ENCODE measurements at regions not wholly inside any gene's neighbourhood (a gene's known extent, or its start where the extent isn't known, plus 50 kb on each side); places are given as distances from the start of the nearest gene placed in this dataset.

GRCh38 chr4:130187587-130187986 is 1091.6 kb downstream of the C4orf33 start:
- TF ChIP-seq EZH2 (IDR thresholded peaks at IDR 0.05; ENCODE audit: borderline replicate concordance) (no peak), CTCF (IDR thresholded peaks at IDR 0.05; ENCODE audit: poor library complexity) (no peak), EZH2phosphoT487 (IDR thresholded peaks at IDR 0.05; ENCODE audit: low read depth, severe bottlenecking, unreplicated experiment) (no peak)
- Histone ChIP-seq H3K4me2 (no peak overlapping the region), H3K4me3 (no peak overlapping the region), H3K27ac (no peak overlapping the region), H4K20me1 (ENCODE audit: insufficient read depth, poor library complexity, severe bottlenecking) (no peaks in the 10 kb centered on the region), H3K9me2 (replicated peaks; ENCODE audit: insufficient read depth) (no peaks in the 10 kb centered on the region), H3K27me3 (no peaks in the 10 kb centered on the region), H2AFZ (no peak overlapping the region), H3K36me3 (replicated peaks; ENCODE audit: insufficient read depth, low read depth) (no peaks in the 10 kb centered on the region), H3K79me2 (no peaks in the 10 kb centered on the region), H3K9me3 (ENCODE audit: low read depth) (no peaks in the 10 kb centered on the region), H3K4me1 (ENCODE audit: insufficient read depth) (no peaks in the 10 kb centered on the region)
- DNase-seq (ENCODE audit: low spot score), result no peak
- 100% methylated on average over 1 of the region's 1 CpG for whole genome bisulfite sequencing (ENCODE audit: low lambda C conversion rate, missing lambda C conversion rate)

- DNase-seq (ENCODE audit: low spot score), result no peak
- no peak overlapping the region for H3K4me2 ChIP-seq
- H3K27me3 ChIP-seq, result no peaks in the 10 kb centered on the region
- H3K27ac ChIP-seq, result no peak overlapping the region
- H3K36me3 ChIP-seq (replicated peaks; ENCODE audit: insufficient read depth, low read depth), result no peaks in the 10 kb centered on the region
- no peaks in the 10 kb centered on the region for H3K4me1 ChIP-seq (ENCODE audit: insufficient read depth)
- no peak for TF ChIP-seq EZH2phosphoT487 (IDR thresholded peaks at IDR 0.05; ENCODE audit: low read depth, severe bottlenecking, unreplicated experiment)
- no peak for TF ChIP-seq CTCF (IDR thresholded peaks at IDR 0.05; ENCODE audit: poor library complexity)
- no peak for TF ChIP-seq EZH2 (IDR thresholded peaks at IDR 0.05; ENCODE audit: borderline replicate concordance)
- H3K79me2 ChIP-seq, result no peaks in the 10 kb centered on the region
- no peaks in the 10 kb centered on the region for H4K20me1 ChIP-seq (ENCODE audit: insufficient read depth, poor library complexity, severe bottlenecking)
- no peaks in the 10 kb centered on the region for H3K9me3 ChIP-seq (ENCODE audit: low read depth)
- no peak overlapping the region for H2AFZ ChIP-seq
- H3K4me3 ChIP-seq, result no peak overlapping the region
- WGBS (ENCODE audit: low lambda C conversion rate, missing lambda C conversion rate), result 97% methylated on average over 3 of the region's 3 CpGs
- no peaks in the 10 kb centered on the region for H3K9me2 ChIP-seq (replicated peaks; ENCODE audit: insufficient read depth)
Measured at GRCh38 chr4:130192787-130193186, 1096.8 kb downstream of the C4orf33 start.

GRCh38 chr4:130197946-130198345 is 1102.0 kb downstream of the C4orf33 start:
- Histone ChIP-seq H3K27me3 (no peaks in the 10 kb centered on the region), H2AFZ (no peak overlapping the region), H3K79me2 (no peaks in the 10 kb centered on the region), H3K27ac (no peak overlapping the region), H3K9me2 (replicated peaks; ENCODE audit: insufficient read depth) (no peaks in the 10 kb centered on the region), H3K9me3 (ENCODE audit: low read depth) (no peaks in the 10 kb centered on the region), H3K4me3 (no peak overlapping the region), H3K36me3 (replicated peaks; ENCODE audit: insufficient read depth, low read depth) (no peaks in the 10 kb centered on the region), H3K4me2 (no peak overlapping the region), H4K20me1 (ENCODE audit: insufficient read depth, poor library complexity, severe bottlenecking) (no peaks in the 10 kb centered on the region), H3K4me1 (ENCODE audit: insufficient read depth) (no peaks in the 10 kb centered on the region)
- DNase-seq (ENCODE audit: low spot score), result no peak
- TF ChIP-seq EZH2 (IDR thresholded peaks at IDR 0.05; ENCODE audit: borderline replicate concordance) (no peak), CTCF (IDR thresholded peaks at IDR 0.05; ENCODE audit: poor library complexity) (no peak), EZH2phosphoT487 (IDR thresholded peaks at IDR 0.05; ENCODE audit: low read depth, severe bottlenecking, unreplicated experiment) (no peak)

- 76% methylated on average over 3 of the region's 3 CpGs for WGBS (ENCODE audit: low lambda C conversion rate, missing lambda C conversion rate)
Measured at GRCh38 chr4:130203571-130203970, 1107.6 kb downstream of the C4orf33 start.

More at GRCh38 chr4:130203571-130203970, 1107.6 kb downstream of the C4orf33 start:
- Histone ChIP-seq H3K79me2 (no peaks in the 10 kb centered on the region), H3K4me3 (no peak overlapping the region), H3K27me3 (no peaks in the 10 kb centered on the region), H3K9me3 (ENCODE audit: low read depth) (no peaks in the 10 kb centered on the region), H4K20me1 (ENCODE audit: insufficient read depth, poor library complexity, severe bottlenecking) (no peaks in the 10 kb centered on the region), H3K36me3 (replicated peaks; ENCODE audit: insufficient read depth, low read depth) (no peaks in the 10 kb centered on the region), H2AFZ (no peak overlapping the region), H3K4me1 (ENCODE audit: insufficient read depth) (no peaks in the 10 kb centered on the region), H3K4me2 (no peak overlapping the region), H3K27ac (no peak overlapping the region), H3K9me2 (replicated peaks; ENCODE audit: insufficient read depth) (no peaks in the 10 kb centered on the region)
- no peak for TF ChIP-seq EZH2phosphoT487 (IDR thresholded peaks at IDR 0.05; ENCODE audit: low read depth, severe bottlenecking, unreplicated experiment)
- no peak for TF ChIP-seq CTCF (IDR thresholded peaks at IDR 0.05; ENCODE audit: poor library complexity)
- no peak for TF ChIP-seq EZH2 (IDR thresholded peaks at IDR 0.05; ENCODE audit: borderline replicate concordance)
- no peak for DNase-seq (ENCODE audit: low spot score)

All from hepatocyte (in vitro differentiated cells).